H1 (cell line): ENCODE measurements at regions not wholly inside any gene's neighbourhood (a gene's known extent, or its start where the extent isn't known, plus 50 kb on each side); places are given as distances from the start of the nearest gene placed in this dataset.

Experiments
- CTCF ChIA-PET: fragments of 300-600 bp; sonication (Branson Sonifier 250); formaldehyde crosslinking; loops from one replicate; lab custom pipeline; 2021; ENCODE audit not compliant: partially characterized antibody; lab: Charles Lee
- POLR2A ChIA-PET: fragments of 300-600 bp; sonication (Branson Sonifier 250); formaldehyde crosslinking; loops from one replicate; lab custom pipeline; 2021; ENCODE audit warnings: inconsistent platforms; ENCODE audit not compliant: partially characterized antibody; lab: Charles Lee
- DNase-seq, 2 experiments: peaks; one replicate each; pipeline versions ENCODE4 v3.0.0 to v3.0.0-alpha.2; 2010 to 2022; ENCODE audit warnings: low spot score in 2 of 2, low read depth in 1 of 2, mixed read lengths in 1 of 2
- FAIRE-seq: peaks from 2 replicates; lab custom pipeline; 2011; peaks lifted over from hg19 to GRCh38; lab: Jason Lieb, UNC
- H2AFZ ChIP-seq: 2 replicates; pipeline ENCODE4 v1.8.1; 2012; ENCODE audit warnings: low read length, inconsistent platforms
- H2AK5ac ChIP-seq: 2 replicates; pipeline ENCODE4 v1.6.1; 2013; ENCODE audit warnings: low read depth, low read length
- H2BK120ac ChIP-seq: replicated peaks from 2 replicates; pipeline ENCODE3; 2013; ENCODE audit warnings: low read depth, low read length, inconsistent platforms
- H2BK12ac ChIP-seq: 2 replicates; pipeline ENCODE4 v1.6.1; 2013; ENCODE audit warnings: low read depth, low read length
- H2BK15ac ChIP-seq: 2 replicates; pipeline ENCODE4 v1.6.1; 2013; ENCODE audit warnings: low read length
- H2BK20ac ChIP-seq: 2 replicates; pipeline ENCODE4 v1.6.1; 2013; ENCODE audit warnings: low read length
- H2BK5ac ChIP-seq: 2 replicates; pipeline ENCODE4 v1.6.1; 2013; ENCODE audit warnings: low read depth, low read length
- H3K14ac ChIP-seq: 2 replicates; pipeline ENCODE4 v1.6.1; 2013; ENCODE audit warnings: inconsistent platforms; ENCODE audit not compliant: insufficient read length
- H3K18ac ChIP-seq: 2 replicates; pipeline ENCODE4 v1.6.1; 2013; ENCODE audit warnings: low read length; ENCODE audit errors: extremely low read depth
- H3K23ac ChIP-seq: 2 replicates; pipeline ENCODE4 v1.6.1; 2013; ENCODE audit warnings: inconsistent platforms; ENCODE audit not compliant: insufficient read length
- H3K23me2 ChIP-seq: 2 replicates; pipeline ENCODE4 v1.6.1; 2013; ENCODE audit warnings: low read depth, low read length
- H3K27ac ChIP-seq: 2 replicates; pipeline ENCODE4 v1.6.1; 2011; ENCODE audit warnings: low read depth, low read length, inconsistent platforms
- H3K27me3 ChIP-seq, 4 experiments: replicated peaks in 1 of 4; 1 replicate in 1 of 4; 2 replicates in 3 of 4; pipeline versions ENCODE4 v1.6.1 to v1.8.1; 2011 to 2013; ENCODE audit warnings: low read length in 3 of 4, mild to moderate bottlenecking in 3 of 4, inconsistent platforms in 2 of 4, mixed read lengths in 2 of 4, moderate library complexity in 1 of 4; ENCODE audit not compliant: control insufficient read depth in 3 of 4, insufficient read depth in 3 of 4; ENCODE audit errors: extremely low read depth in 1 of 4
- H3K36me3 ChIP-seq, 4 experiments: 2 replicates each; pipeline versions ENCODE4 v1.6.1 to v1.8.1; 2011 to 2013; ENCODE audit warnings: mild to moderate bottlenecking in 4 of 4, low read length in 3 of 4, moderate library complexity in 2 of 4, control low read depth in 1 of 4, inconsistent platforms in 1 of 4; ENCODE audit not compliant: insufficient read depth in 4 of 4, control insufficient read depth in 2 of 4
- H3K4ac ChIP-seq: replicated peaks from 2 replicates; pipeline ENCODE3; 2013; ENCODE audit warnings: low read length, low read depth, mixed read lengths, inconsistent platforms; ENCODE audit not compliant: insufficient read length
- H3K4me1 ChIP-seq, 4 experiments: replicated peaks in 1 of 4; 1 replicate in 1 of 4; 2 replicates in 3 of 4; pipeline versions ENCODE4 v1.6.1 to v1.8.1; 2011 to 2013; ENCODE audit warnings: low read length in 3 of 4, inconsistent platforms in 2 of 4, mixed read lengths in 1 of 4; ENCODE audit not compliant: insufficient read depth in 4 of 4, control insufficient read depth in 3 of 4
- H3K4me2 ChIP-seq, 2 experiments: 2 replicates each; pipeline versions ENCODE4 v1.6.1 to v1.8.1; 2011 to 2013; ENCODE audit warnings: low read depth in 2 of 2, low read length in 2 of 2, control low read depth in 1 of 2, inconsistent platforms in 1 of 2, mild to moderate bottlenecking in 1 of 2; ENCODE audit not compliant: insufficient read depth in 1 of 2
- H3K4me3 ChIP-seq, 4 experiments: fragments of 200-600, 300-600 bp in 1 of 4; sonication (generic), shearing (Covaris generic), sonication (Bioruptor Twin) in 1 of 4; 2 replicates each; pipeline versions ENCODE4 v1.5.1 to v1.8.1; 2011 to 2016; ENCODE audit warnings: low read length in 4 of 4, low read depth in 3 of 4, control low read depth in 2 of 4, inconsistent platforms in 2 of 4, mild to moderate bottlenecking in 2 of 4, mixed read lengths in 1 of 4, moderate library complexity in 1 of 4; ENCODE audit not compliant: insufficient read depth in 2 of 4; ENCODE audit errors: extremely low read depth in 1 of 4
- H3K56ac ChIP-seq: replicated peaks from 2 replicates; pipeline ENCODE3; 2013; ENCODE audit warnings: low read depth, mild to moderate bottlenecking, mixed read lengths, low read length, inconsistent platforms; ENCODE audit not compliant: insufficient read length
- H3K79me1 ChIP-seq: 2 replicates; pipeline ENCODE4 v1.6.1; 2013; ENCODE audit warnings: low read depth, low read length, control low read depth
- H3K79me2 ChIP-seq, 2 experiments: 2 replicates each; pipeline versions ENCODE4 v1.6.1 to v1.8.1; 2012 to 2013; ENCODE audit warnings: low read length in 2 of 2, mild to moderate bottlenecking in 2 of 2, inconsistent platforms in 1 of 2; ENCODE audit not compliant: insufficient read depth in 2 of 2, control insufficient read depth in 1 of 2
- H3K9ac ChIP-seq, 4 experiments: replicated peaks in 1 of 4; 1 replicate in 1 of 4; 2 replicates in 3 of 4; pipeline versions ENCODE4 v1.6.1 to v1.8.1; 2011 to 2013; ENCODE audit warnings: low read depth in 3 of 4, low read length in 3 of 4, control low read depth in 2 of 4, mild to moderate bottlenecking in 2 of 4, moderate library complexity in 2 of 4, inconsistent platforms in 1 of 4; ENCODE audit errors: extremely low read depth in 1 of 4
- H3K9me3 ChIP-seq, 2 experiments: 2 replicates each; pipeline versions ENCODE4 v1.6.1 to v1.8.1; 2012 to 2013; ENCODE audit warnings: mild to moderate bottlenecking in 2 of 2, moderate library complexity in 2 of 2, control low read depth in 1 of 2, inconsistent platforms in 1 of 2, low read depth in 1 of 2, low read length in 1 of 2, mixed read lengths in 1 of 2; ENCODE audit not compliant: insufficient read depth in 2 of 2
- H4K20me1 ChIP-seq, 2 experiments: replicated peaks in 1 of 2; 2 replicates each; pipeline versions ENCODE3 to v1.8.1; 2011 to 2013; ENCODE audit warnings: inconsistent platforms in 2 of 2, low read length in 2 of 2, mild to moderate bottlenecking in 1 of 2; ENCODE audit not compliant: insufficient read depth in 2 of 2, control insufficient read depth in 1 of 2
- H4K5ac ChIP-seq: 2 replicates; pipeline ENCODE4 v1.6.1; 2013; ENCODE audit warnings: low read length, low read depth, mixed read lengths, inconsistent platforms; ENCODE audit not compliant: insufficient read length
- H4K8ac ChIP-seq: 2 replicates; pipeline ENCODE4 v1.8.0; 2013; ENCODE audit warnings: mild to moderate bottlenecking, moderate library complexity, low read length, inconsistent platforms; ENCODE audit not compliant: insufficient read depth; ENCODE audit errors: extremely low read depth
- H4K91ac ChIP-seq: replicated peaks from 2 replicates; pipeline ENCODE3; 2013; ENCODE audit warnings: low read length, mixed read lengths, inconsistent platforms; ENCODE audit not compliant: insufficient read length
- BCL11A ChIP-seq, 2 experiments: IDR thresholded peaks; one replicate each; pipeline ENCODE4 v1.6.1; 2011; ENCODE audit warnings: low read depth in 2 of 2, low read length in 2 of 2, mild to moderate bottlenecking in 2 of 2
- BRCA1 ChIP-seq: IDR thresholded peaks from 2 replicates; pipeline ENCODE4 v1.6.1; 2012; ENCODE audit warnings: low read depth, low read length, improper control_type of control experiment
- CBX5 ChIP-seq: fragments of 300-800, 300-1000 bp; sonication (generic); IDR thresholded peaks from 2 replicates; pipeline ENCODE4 v1.7.1; 2016; ENCODE audit warnings: antibody characterized with exemption, low read length, low read depth
- CBX8 ChIP-seq: fragments of 300-800, 300-1000 bp; sonication (generic); IDR thresholded peaks from 2 replicates; pipeline ENCODE4 v1.7.1; 2016; ENCODE audit warnings: low read depth, low read length, borderline replicate concordance
- EP300 ChIP-seq, 2 experiments: IDR thresholded peaks; 1 replicate in 1 of 2; 2 replicates in 1 of 2; pipeline ENCODE4 v1.6.1; 2011 to 2012; ENCODE audit warnings: low read depth in 2 of 2, low read length in 2 of 2, mild to moderate bottlenecking in 2 of 2, borderline replicate concordance in 1 of 2, inconsistent platforms in 1 of 2, moderate library complexity in 1 of 2
- GTF2F1 ChIP-seq: IDR thresholded peaks from 2 replicates; pipeline ENCODE4 v1.6.1; 2012; ENCODE audit warnings: low read depth, low read length, improper control_type of control experiment, borderline replicate concordance
- HDAC6 ChIP-seq: IDR thresholded peaks from one replicate; pipeline ENCODE4 v1.7.1; 2012; ENCODE audit warnings: low read depth, mild to moderate bottlenecking, inconsistent platforms, low read length, moderate library complexity
- RFX5 ChIP-seq: IDR thresholded peaks from 2 replicates; pipeline ENCODE4 v1.6.1; 2011; ENCODE audit warnings: low read depth, low read length, improper control_type of control experiment, borderline replicate concordance
- SAP30 ChIP-seq: fragments of 300-600 bp; sonication (generic); IDR thresholded peaks from 2 replicates; pipeline ENCODE4 v1.7.1; 2012; ENCODE audit warnings: low read length, moderate library complexity, mild to moderate bottlenecking, inconsistent platforms; ENCODE audit not compliant: insufficient read depth, insufficient replicate concordance
- SP4 ChIP-seq: IDR thresholded peaks from 2 replicates; pipeline ENCODE4 v1.6.1; 2012; ENCODE audit warnings: low read length, inconsistent platforms
- SRF ChIP-seq: IDR thresholded peaks from 2 replicates; pipeline ENCODE4 v1.6.1; 2011; ENCODE audit warnings: mild to moderate bottlenecking, low read depth, low read length, moderate library complexity
- TCF12 ChIP-seq: IDR thresholded peaks from 2 replicates; pipeline ENCODE4 v1.6.1; 2011; ENCODE audit warnings: low read depth, mild to moderate bottlenecking, low read length

GRCh38 chr17:45696442-45696841, 87.7 kb upstream of the CRHR1 start:
- DNase-seq (no peak), FAIRE-seq (no peak)
- Histone ChIP-seq H3K23me2 (no peaks in the 10 kb centered on the region), H2BK5ac (no peak overlapping the region), H2BK12ac (no peak overlapping the region), H4K20me1 (no peaks in the 10 kb centered on the region), H3K4me1 (no peaks in the 10 kb centered on the region), H3K56ac (no peak overlapping the region), H3K79me2 (no peaks in the 10 kb centered on the region), H2AK5ac (no peak overlapping the region), H3K27me3 (no peaks in the 10 kb centered on the region; a peak in 1 of 7 replicates), H3K14ac (no peak overlapping the region), H2BK20ac (no peak overlapping the region), H3K18ac (no peak overlapping the region), H3K23ac (no peak overlapping the region), H3K27ac (no peak overlapping the region), H2BK15ac (no peak overlapping the region), H3K4me3 (no peak overlapping the region), H3K9ac (no peak overlapping the region), H4K91ac (no peak overlapping the region), H2AFZ (no peak overlapping the region), H3K4me2 (no peak overlapping the region), H3K9me3 (no peaks in the 10 kb centered on the region), H3K36me3 (no peaks in the 10 kb centered on the region), H3K79me1 (no peaks in the 10 kb centered on the region), H3K4ac (no peak overlapping the region), H4K8ac (no peak overlapping the region), H4K5ac (no peak overlapping the region), H2BK120ac (no peak overlapping the region)
- ChIA-PET CTCF (interaction anchor here (0.9 to 3.4 kb wide), 8 partner anchors 11 to 136 kb away, joined by 3 to 17 read pairs (median 4); no protein-coding TSS in a partner anchor), POLR2A (no interaction called here)
- TF ChIP-seq EP300 (IDR thresholded peaks at IDR 0.05; ENCODE audit: borderline replicate concordance in 1 of 2, low read depth in 2 of 2, low read length in 2 of 2) = no peak
- TF ChIP-seq SRF = no peak
- no peak for TF ChIP-seq GTF2F1
- no peak for TF ChIP-seq RFX5
- no peak for TF ChIP-seq TCF12
- no peak for TF ChIP-seq HDAC6
- no peak for TF ChIP-seq SAP30
- no peak for TF ChIP-seq BRCA1
- TF ChIP-seq SP4 = no peak
- no peak for TF ChIP-seq CBX5
- TF ChIP-seq BCL11A (IDR thresholded peaks at IDR 0.05; ENCODE audit: low read depth in 2 of 2, low read length in 2 of 2) = no peak
- no peak for TF ChIP-seq CBX8
